ENCODE measurements at regions not wholly inside any gene's neighbourhood (a gene's known extent, or its start where the extent isn't known, plus 50 kb on each side); places are given as distances from the start of the nearest gene placed in this dataset.

DNA sequence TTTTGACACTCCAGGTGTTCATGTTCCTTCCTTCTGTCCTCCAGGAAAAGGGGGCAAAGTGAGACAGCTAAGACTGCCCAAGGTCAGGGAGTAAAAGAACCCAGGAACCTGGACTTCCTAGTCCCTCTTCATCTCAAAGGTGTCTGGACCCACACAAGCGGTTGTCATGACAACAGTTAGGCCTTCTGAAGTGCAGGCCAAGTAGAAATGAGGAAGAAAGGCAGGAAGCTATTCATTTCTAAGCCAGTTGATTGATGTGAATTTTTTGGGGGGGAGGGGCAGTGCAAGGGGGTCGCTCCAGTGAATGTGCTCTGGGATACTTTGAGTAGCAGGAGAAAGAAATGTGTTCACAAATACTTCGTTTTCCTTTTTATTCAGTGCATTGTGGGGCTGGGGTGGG lies 114.3 kb downstream of the NAV1 start:
- peaks cover 19% of the 10 kb centered on the region for H3K9me3 Mint-ChIP-seq (ENCODE audit: unreplicated experiment)
- peaks cover 43% of the 10 kb centered on the region for H3K4me1 Mint-ChIP-seq (ENCODE audit: low read depth, unreplicated experiment)
- DNase-seq, result no peak
- peak overlapping the region; percentile 97 for H3K4me3 Mint-ChIP-seq (ENCODE audit: unreplicated experiment)
- peaks cover 15% of the 10 kb centered on the region for H3K27me3 Mint-ChIP-seq (ENCODE audit: unreplicated experiment)
- no peaks in the 10 kb centered on the region for H3K36me3 Mint-ChIP-seq (ENCODE audit: unreplicated experiment)
- TF ChIP-seq, protein P1, sequence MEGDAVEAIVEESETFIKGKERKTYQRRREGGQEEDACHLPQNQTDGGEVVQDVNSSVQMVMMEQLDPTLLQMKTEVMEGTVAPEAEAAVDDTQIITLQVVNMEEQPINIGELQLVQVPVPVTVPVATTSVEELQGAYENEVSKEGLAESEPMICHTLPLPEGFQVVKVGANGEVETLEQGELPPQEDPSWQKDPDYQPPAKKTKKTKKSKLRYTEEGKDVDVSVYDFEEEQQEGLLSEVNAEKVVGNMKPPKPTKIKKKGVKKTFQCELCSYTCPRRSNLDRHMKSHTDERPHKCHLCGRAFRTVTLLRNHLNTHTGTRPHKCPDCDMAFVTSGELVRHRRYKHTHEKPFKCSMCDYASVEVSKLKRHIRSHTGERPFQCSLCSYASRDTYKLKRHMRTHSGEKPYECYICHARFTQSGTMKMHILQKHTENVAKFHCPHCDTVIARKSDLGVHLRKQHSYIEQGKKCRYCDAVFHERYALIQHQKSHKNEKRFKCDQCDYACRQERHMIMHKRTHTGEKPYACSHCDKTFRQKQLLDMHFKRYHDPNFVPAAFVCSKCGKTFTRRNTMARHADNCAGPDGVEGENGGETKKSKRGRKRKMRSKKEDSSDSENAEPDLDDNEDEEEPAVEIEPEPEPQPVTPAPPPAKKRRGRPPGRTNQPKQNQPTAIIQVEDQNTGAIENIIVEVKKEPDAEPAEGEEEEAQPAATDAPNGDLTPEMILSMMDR (IDR thresholded peaks at IDR 0.05; ENCODE audit: partially characterized antibody, unreplicated experiment), result no peak
- H3K27ac Mint-ChIP-seq (ENCODE audit: unreplicated experiment), result no peak overlapping the region

DNA sequence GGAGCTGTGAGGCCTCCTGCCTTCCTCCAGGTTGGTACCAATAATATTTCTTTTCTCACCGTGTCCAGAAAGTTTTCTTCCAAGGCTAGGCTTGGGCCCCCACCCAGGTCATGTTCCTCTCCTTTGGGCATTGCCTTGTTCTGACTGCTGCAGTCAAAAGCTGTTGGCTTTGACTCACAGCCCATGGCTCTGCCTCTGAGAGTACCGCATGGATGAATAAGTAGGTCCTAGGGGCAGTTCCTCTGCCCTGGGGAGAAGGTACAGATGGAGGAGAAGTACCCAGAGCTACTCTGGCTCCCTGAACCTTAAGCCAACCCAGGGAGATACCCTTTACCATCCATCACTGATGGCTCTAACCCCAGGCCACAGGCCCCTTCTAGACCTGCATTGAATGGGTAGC lies 115.0 kb downstream of the NAV1 start:
- H3K36me3 Mint-ChIP-seq (ENCODE audit: unreplicated experiment), result no peaks in the 10 kb centered on the region
- peaks cover 47% of the 10 kb centered on the region for H3K4me1 Mint-ChIP-seq (ENCODE audit: low read depth, unreplicated experiment)
- peaks cover 15% of the 10 kb centered on the region for H3K27me3 Mint-ChIP-seq (ENCODE audit: unreplicated experiment)
- TF ChIP-seq, protein P1 (IDR thresholded peaks at IDR 0.05; ENCODE audit: partially characterized antibody, unreplicated experiment), result no peak
- H3K27ac Mint-ChIP-seq (ENCODE audit: unreplicated experiment), result no peak overlapping the region
- H3K4me3 Mint-ChIP-seq (ENCODE audit: unreplicated experiment), result peak overlapping the region; percentile 97
- DNase-seq, result no peak
- peaks cover 19% of the 10 kb centered on the region for H3K9me3 Mint-ChIP-seq (ENCODE audit: unreplicated experiment)

DNA sequence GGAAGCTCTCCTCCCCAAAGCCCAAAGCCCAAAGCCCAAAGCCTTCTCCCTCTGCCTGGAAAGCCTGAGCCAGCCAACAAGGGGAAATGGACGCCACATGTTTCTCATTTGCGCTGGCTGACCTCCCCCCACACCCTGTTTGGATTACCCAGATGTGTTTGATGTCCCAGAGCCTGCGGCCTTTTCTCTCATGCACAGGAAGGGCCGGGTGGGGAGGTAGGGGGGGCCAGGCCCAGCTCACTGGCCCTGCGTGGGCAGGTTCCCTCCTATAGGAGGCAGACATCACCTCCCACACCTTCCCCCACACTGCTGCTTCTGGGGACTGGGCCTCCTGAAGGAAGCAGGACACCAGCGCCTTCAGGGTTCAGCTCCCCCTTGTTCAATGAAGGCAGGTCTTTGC lies 116.3 kb downstream of the NAV1 start:
- peaks cover 54% of the 10 kb centered on the region for H3K4me1 Mint-ChIP-seq (ENCODE audit: low read depth, unreplicated experiment)
- H3K27me3 Mint-ChIP-seq (ENCODE audit: unreplicated experiment), result peaks cover 13% of the 10 kb centered on the region
- H3K27ac Mint-ChIP-seq (ENCODE audit: unreplicated experiment), result no peak overlapping the region

DNA sequence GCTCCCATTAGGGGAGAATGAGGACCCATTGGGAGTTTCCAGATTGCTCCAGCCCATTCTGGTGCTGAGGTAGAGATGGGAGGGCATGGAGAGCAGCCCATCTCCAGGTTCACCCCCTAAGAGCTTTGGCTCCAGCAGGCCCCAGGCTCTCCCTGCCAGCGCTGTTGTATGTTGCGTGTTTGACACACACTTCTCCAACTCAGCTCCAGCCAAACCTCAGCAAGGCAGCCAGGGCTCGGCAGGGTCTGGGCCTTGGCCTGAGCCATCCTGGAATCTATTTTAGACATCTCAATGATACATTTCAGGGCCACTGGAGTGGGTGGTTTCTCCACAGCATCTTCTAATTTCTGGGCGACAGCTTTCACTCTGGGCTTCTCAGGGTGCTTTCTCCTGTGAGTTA lies 117.0 kb downstream of the NAV1 start:
- Mint-ChIP-seq H3K27me3 (ENCODE audit: unreplicated experiment) (peaks cover 11% of the 10 kb centered on the region), H3K36me3 (ENCODE audit: unreplicated experiment) (no peaks in the 10 kb centered on the region), H3K27ac (ENCODE audit: unreplicated experiment) (no peak overlapping the region), H3K4me1 (ENCODE audit: low read depth, unreplicated experiment) (peaks cover 50% of the 10 kb centered on the region), H3K9me3 (ENCODE audit: unreplicated experiment) (peaks cover 11% of the 10 kb centered on the region), H3K4me3 (ENCODE audit: unreplicated experiment) (no peak overlapping the region)
- TF ChIP-seq, protein P1 (IDR thresholded peaks at IDR 0.05; ENCODE audit: partially characterized antibody, unreplicated experiment), result no peak
- no peak for DNase-seq

More for the DNA sequence above, 116.3 kb downstream of the NAV1 start:
- no peak for DNase-seq
- Mint-ChIP-seq H3K9me3 (ENCODE audit: unreplicated experiment) (peaks cover 13% of the 10 kb centered on the region), H3K36me3 (ENCODE audit: unreplicated experiment) (no peaks in the 10 kb centered on the region), H3K4me3 (ENCODE audit: unreplicated experiment) (no peak overlapping the region)
- TF ChIP-seq, protein P1 (IDR thresholded peaks at IDR 0.05; ENCODE audit: partially characterized antibody, unreplicated experiment), result no peak

DNA sequence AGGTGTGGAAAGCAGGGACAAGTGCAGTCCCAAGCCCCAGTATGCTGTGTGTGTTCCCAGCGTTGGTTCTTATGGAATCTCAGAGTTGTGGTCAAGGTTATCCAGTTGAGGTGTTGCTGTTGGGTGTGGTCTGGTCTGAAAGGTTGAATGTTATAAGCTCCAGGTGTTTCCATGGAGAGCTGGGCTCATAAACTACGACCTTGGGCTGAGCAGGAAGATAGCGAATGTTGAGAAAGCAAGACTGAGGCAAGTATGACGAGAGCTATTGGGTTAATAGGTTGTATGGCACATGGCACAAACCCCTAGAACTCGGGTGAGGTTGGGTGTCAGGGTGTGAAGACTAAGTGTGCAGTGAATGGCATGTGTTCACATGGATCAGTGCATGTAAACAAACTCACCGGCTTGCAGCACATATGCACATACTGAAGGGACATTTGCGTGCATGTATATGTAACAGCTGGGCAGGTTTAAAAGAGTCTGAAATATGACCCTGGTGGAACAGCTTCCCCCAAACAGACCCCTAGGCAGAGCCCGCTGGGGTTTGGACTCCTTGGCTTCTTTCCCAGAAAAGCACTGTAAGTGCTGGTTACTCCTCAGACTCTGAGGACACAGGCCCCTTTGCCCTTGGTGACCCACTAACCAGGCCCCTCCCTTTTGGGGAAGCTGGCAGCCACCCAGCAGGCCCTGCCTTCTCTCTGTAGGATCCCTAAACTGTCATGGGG lies 117.5 kb downstream of the NAV1 start:
- Mint-ChIP-seq H3K9me3 (ENCODE audit: unreplicated experiment) (peaks cover 7% of the 10 kb centered on the region), H3K36me3 (ENCODE audit: unreplicated experiment) (no peaks in the 10 kb centered on the region), H3K4me3 (ENCODE audit: unreplicated experiment) (peak overlapping the region; percentile 55), H3K27me3 (ENCODE audit: unreplicated experiment) (peaks cover 10% of the 10 kb centered on the region), H3K4me1 (ENCODE audit: low read depth, unreplicated experiment) (peaks cover 49% of the 10 kb centered on the region), H3K27ac (ENCODE audit: unreplicated experiment) (peak overlapping the region; percentile 63)
- DNase-seq, result no peak
- TF ChIP-seq, protein P1 (IDR thresholded peaks at IDR 0.05; ENCODE audit: partially characterized antibody, unreplicated experiment), result no peak
